K562 (cell line): ENCODE measurements at regions not wholly inside any gene's neighbourhood (a gene's known extent, or its start where the extent isn't known, plus 50 kb on each side); places are given as distances from the start of the nearest gene placed in this dataset.

Experiments
- ATAC-seq: fragments of 200-7000 bp; cut with Tn5 transposase; 3 replicates; pipeline ENCODE4 v1.9.1; 2020; ENCODE audit warnings: moderate library complexity
- BruUV-seq: library from RNA; stranded (reverse); fragments of 400-500 nt; replicated peaks from 2 replicates; lab custom pipeline; 2021; lab: Mats Ljungman, UMichigan
- CTCF ChIA-PET: fragments of 300-600 bp; formaldehyde crosslinking; extraction: SDS; loops from one replicate; lab custom pipeline; 2021; ENCODE audit warnings: low intra/inter-chr PET ratio; lab: Yijun Ruan, JAX
- POLR2A ChIA-PET: fragments of 300-600, 350-650 bp; sonication (Branson Sonifier 250); formaldehyde crosslinking; extraction: SDS; loops from one replicate; lab custom pipeline; 2021; ENCODE audit warnings: antibody characterized with exemption, inconsistent platforms; lab: Yijun Ruan, JAX
- DNase-seq, 4 experiments: peaks; one replicate each; pipeline versions ENCODE4 v3.0.0 to v3.0.0-alpha.2; 2011 to 2018; ENCODE audit warnings: low spot score in 3 of 4, mixed read lengths in 3 of 4; ENCODE audit errors: extremely low read depth in 1 of 4
- FAIRE-seq: peaks from 2 replicates; lab custom pipeline; 2011; peaks lifted over from hg19 to GRCh38; lab: Jason Lieb, UNC
- H2AFZ ChIP-seq: 2 replicates; pipeline ENCODE4 v1.6.0; 2011; ENCODE audit warnings: low read depth, low read length, control low read depth, inconsistent platforms
- H3K27ac ChIP-seq: fragments of 200-600 bp; 3 replicates; pipeline ENCODE4 v1.8.0; 2011; ENCODE audit warnings: low read depth, mild to moderate bottlenecking, control low read depth, inconsistent platforms, low read length, moderate library complexity, mixed read lengths; ENCODE audit errors: extremely low read depth
- H3K27me3 ChIP-seq, 2 experiments: fragments of 300-600 bp in 1 of 2; 2 replicates in 1 of 2; 3 replicates in 1 of 2; pipeline versions ENCODE4 v1.6.0 to v1.8.0; 2011; ENCODE audit warnings: inconsistent platforms in 2 of 2, low read length in 2 of 2, mild to moderate bottlenecking in 1 of 2, mixed read lengths in 1 of 2, moderate library complexity in 1 of 2; ENCODE audit not compliant: control insufficient read depth in 2 of 2, insufficient read depth in 2 of 2
- H3K36me3 ChIP-seq: fragments of 300-600 bp; 3 replicates; pipeline ENCODE4 v1.8.0; 2011; ENCODE audit warnings: mild to moderate bottlenecking, low read length, inconsistent platforms; ENCODE audit not compliant: control insufficient read depth, insufficient read depth
- H3K4me1 ChIP-seq, 2 experiments: fragments of 200-600 bp in 1 of 2; replicated peaks in 1 of 2; 2 replicates in 1 of 2; 3 replicates in 1 of 2; pipeline versions ENCODE4 v1.5.1 to v1.8.0; 2011; ENCODE audit warnings: inconsistent platforms in 2 of 2, low read length in 2 of 2, mild to moderate bottlenecking in 1 of 2, mixed read lengths in 1 of 2, moderate library complexity in 1 of 2; ENCODE audit not compliant: control insufficient read depth in 2 of 2, insufficient read depth in 2 of 2
- H3K4me2 ChIP-seq: 2 replicates; pipeline ENCODE4 v1.6.1; 2011; ENCODE audit warnings: low read length, control low read depth, inconsistent platforms, mixed read lengths; ENCODE audit not compliant: insufficient read depth
- H3K4me3 ChIP-seq: fragments of 200-600 bp; sonication (generic), shearing (Covaris generic); 2 replicates; pipeline ENCODE4 v1.5.1; 2016; ENCODE audit warnings: control low read depth, inconsistent platforms
- H3K79me2 ChIP-seq: fragments of 200-600 bp; 3 replicates; pipeline ENCODE4 v1.8.0; 2011; ENCODE audit warnings: low read length, inconsistent platforms; ENCODE audit not compliant: control insufficient read depth, insufficient read depth
- H3K9ac ChIP-seq, 2 experiments: 2 replicates each; pipeline versions ENCODE4 v1.6.0 to v1.6.1; 2011; ENCODE audit warnings: low read depth in 2 of 2, low read length in 2 of 2, control low read depth in 1 of 2, inconsistent platforms in 1 of 2, mild to moderate bottlenecking in 1 of 2, mixed read lengths in 1 of 2; ENCODE audit not compliant: insufficient read depth in 1 of 2
- H3K9me1 ChIP-seq: one replicate; pipeline ENCODE4 v1.6.0; 2011; ENCODE audit warnings: inconsistent platforms, mild to moderate bottlenecking, low read length, moderate library complexity; ENCODE audit not compliant: control insufficient read depth, insufficient read depth
- H3K9me3 ChIP-seq: replicated peaks from 2 replicates; pipeline ENCODE4 v1.5.1; 2011; ENCODE audit warnings: low read depth, low read length, inconsistent platforms; ENCODE audit not compliant: control insufficient read depth, insufficient read depth
- H4K20me1 ChIP-seq: replicated peaks from 2 replicates; pipeline ENCODE4 v1.6.1; 2011; ENCODE audit warnings: low read length, inconsistent platforms, mixed read lengths; ENCODE audit not compliant: control insufficient read depth, insufficient read depth
- EHMT2 ChIP-seq: fragments of 450-650 bp; IDR thresholded peaks from 2 replicates; pipeline ENCODE4 v1.6.1; 2018; ENCODE audit warnings: antibody characterized with exemption
- ESRRB ChIP-seq: fragments of 250-450 bp; sonication (Bioruptor Pico); IDR thresholded peaks from 2 replicates; pipeline ENCODE4 v1.5.0; 2020; ENCODE audit warnings: mild to moderate bottlenecking, moderate library complexity, borderline replicate concordance
- FIP1L1 ChIP-seq: fragments of 200-400 bp; formaldehyde crosslinking; IDR thresholded peaks from 2 replicates; pipeline ENCODE4 v1.6.1; 2018; ENCODE audit warnings: mild to moderate bottlenecking, low read depth, low read length; ENCODE audit not compliant: poor library complexity, severe bottlenecking
- LEF1 ChIP-seq: fragments of 450-650 bp; IDR thresholded peaks from 2 replicates; pipeline ENCODE4 v1.6.1; 2016; ENCODE audit warnings: mild to moderate bottlenecking
- NCOA1 ChIP-seq: fragments of 450-650 bp; IDR thresholded peaks from 2 replicates; pipeline ENCODE4 v1.6.1; 2016; ENCODE audit warnings: low read depth
- RBM22 ChIP-seq: fragments of 200-400 bp; formaldehyde crosslinking; IDR thresholded peaks from 2 replicates; pipeline ENCODE4 v1.6.1; 2018; ENCODE audit warnings: low read length, low read depth; ENCODE audit not compliant: poor library complexity, severe bottlenecking
- RFX5 ChIP-seq: IDR thresholded peaks from 2 replicates; pipeline ENCODE4 v1.6.1; 2011; ENCODE audit warnings: low read depth, mild to moderate bottlenecking, improper control_type of control experiment, low read length
- TCF15 ChIP-seq: fragments of 250-450 bp; sonication (Bioruptor Pico); IDR thresholded peaks from 2 replicates; pipeline ENCODE4 v1.8.0; 2022; ENCODE audit warnings: moderate library complexity, mild to moderate bottlenecking, inconsistent platforms
- TCFL5 ChIP-seq: fragments of 250-450 bp; sonication (Bioruptor Pico); conservative IDR thresholded peaks from 2 replicates; pipeline ENCODE4 v1.6.1; 2021; ENCODE audit warnings: mild to moderate bottlenecking, moderate library complexity, matching md5 sums
- U2AF1 ChIP-seq: fragments of 200-400 bp; formaldehyde crosslinking; optimal IDR thresholded peaks from 2 replicates; pipeline ENCODE3; 2017; ENCODE audit warnings: mild to moderate bottlenecking, low read depth, low read length, moderate library complexity
- ZNF263 ChIP-seq: sonication (generic); formaldehyde crosslinking; IDR thresholded peaks from 2 replicates; pipeline ENCODE4 v1.8.0; 2022; ENCODE audit warnings: mild to moderate bottlenecking, missing genetic modification reagents, borderline replicate concordance
- ZNF609 ChIP-seq: sonication (generic); formaldehyde crosslinking; IDR thresholded peaks from 2 replicates; pipeline ENCODE4 v1.8.1; 2023; ENCODE audit warnings: missing genetic modification reagents, mild to moderate bottlenecking, borderline replicate concordance
- ZNF785 ChIP-seq: fragments of 250-450 bp; sonication (Bioruptor Pico); IDR thresholded peaks from 2 replicates; pipeline ENCODE4 v1.4.0; 2020; ENCODE audit warnings: mild to moderate bottlenecking
- WGBS: fragments of 100-300 bp; shearing (Covaris generic); methylation state at CpG from one replicate; pipeline ENCODE4 v1.1.6; 2016; ENCODE audit warnings: low coverage, mixed read lengths; ENCODE audit not compliant: insufficient coverage; ENCODE audit errors: missing lambda C conversion rate; 5-methylcytosine and 5-hydroxymethylcytosine counted together
- in situ Hi-C: fragments of 300-500 bp; cut with MboI; formaldehyde crosslinking; loops from 4 replicates; pipeline ENCODE4 v1.15.0; 2018; ENCODE audit warnings: inconsistent platforms, mixed read lengths
- intact Hi-C: fragments of 100-400 bp; cut with micrococcal nuclease; formaldehyde crosslinking; loops from 2 replicates; pipeline ENCODE4 v1.14.2; 2022
- TF ChIP-seq, protein P1 (sequence below), 3 experiments: IDR thresholded peaks in 2 of 3; conservative IDR thresholded peaks in 1 of 3; 2 replicates each; pipeline ENCODE4 v1.5.1; 2011 to 2012; ENCODE audit warnings: low read length in 3 of 3, mild to moderate bottlenecking in 3 of 3, control low read depth in 2 of 3, improper control_type of control experiment in 1 of 3, inconsistent platforms in 1 of 3, low read depth in 1 of 3, mixed read lengths in 1 of 3, moderate library complexity in 1 of 3; ENCODE audit not compliant: insufficient read depth in 2 of 3

DNA sequence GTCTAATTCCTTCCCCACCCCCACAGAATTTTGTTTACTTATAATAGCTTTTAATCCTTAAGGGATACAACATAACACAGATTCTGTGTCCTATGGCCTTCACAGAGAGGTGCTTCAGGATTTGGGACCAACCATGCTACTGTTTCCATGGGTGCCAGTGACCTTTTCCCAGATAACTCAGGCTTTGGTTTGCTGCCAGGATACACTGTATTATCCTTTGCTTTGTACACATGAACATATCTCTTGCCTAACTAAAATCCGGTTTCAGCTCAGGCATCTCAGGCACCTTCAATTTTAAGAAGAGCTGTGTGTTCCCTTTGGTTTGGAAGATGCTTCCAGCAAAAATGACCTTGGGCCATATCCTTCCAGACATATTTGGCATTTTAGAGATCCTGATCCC lies 428.4 kb upstream of the CDH5 start (continued):
- no peak for TF ChIP-seq LEF1

GRCh38 chr16:65937455-65937854 lies 429.0 kb upstream of the CDH5 start:
- H3K4me1 ChIP-seq = no peaks in the 10 kb centered on the region
- DNase-seq = no peak
- BruUV-seq = no TSS peak
- no peak overlapping the region for H3K9ac ChIP-seq
- no peak overlapping the region for H3K4me3 ChIP-seq
- H3K27me3 ChIP-seq = no peaks in the 10 kb centered on the region
- H2AFZ ChIP-seq = no peak overlapping the region
- WGBS = 0% methylated on average over 1 of the region's 1 CpG
- H3K9me1 ChIP-seq = no peaks in the 10 kb centered on the region
- intact Hi-C loops (no loop called here), in situ Hi-C loops (no loop called here)
- H3K27ac ChIP-seq = no peak overlapping the region
- ChIA-PET CTCF (no interaction called here), POLR2A (no interaction called here)
- 0 out of 2 replicates have a peak, but pooled peaks cover 2% of the 10 kb centered on the region for H3K9me3 ChIP-seq
- H3K36me3 ChIP-seq = no peaks in the 10 kb centered on the region
- no peaks in the 10 kb centered on the region for H3K79me2 ChIP-seq
- ATAC-seq = no peak
- no peaks in the 10 kb centered on the region for H4K20me1 ChIP-seq
- FAIRE-seq = no peak
- no peak overlapping the region for H3K4me2 ChIP-seq
- TF ChIP-seq U2AF1 = no peak
- TF ChIP-seq ESRRB (CRISPR knock-in tag) = no peak
- no peak for TF ChIP-seq NCOA1
- TF ChIP-seq EHMT2 = no peak
- no peak for TF ChIP-seq RFX5
- TF ChIP-seq FIP1L1 = no peak
- TF ChIP-seq ZNF785 = no peak
- TF ChIP-seq ZNF263 (CRISPR knock-in tag) = no peak
- no peak for TF ChIP-seq TCFL5 (CRISPR knock-in tag)
- TF ChIP-seq, protein P1, sequence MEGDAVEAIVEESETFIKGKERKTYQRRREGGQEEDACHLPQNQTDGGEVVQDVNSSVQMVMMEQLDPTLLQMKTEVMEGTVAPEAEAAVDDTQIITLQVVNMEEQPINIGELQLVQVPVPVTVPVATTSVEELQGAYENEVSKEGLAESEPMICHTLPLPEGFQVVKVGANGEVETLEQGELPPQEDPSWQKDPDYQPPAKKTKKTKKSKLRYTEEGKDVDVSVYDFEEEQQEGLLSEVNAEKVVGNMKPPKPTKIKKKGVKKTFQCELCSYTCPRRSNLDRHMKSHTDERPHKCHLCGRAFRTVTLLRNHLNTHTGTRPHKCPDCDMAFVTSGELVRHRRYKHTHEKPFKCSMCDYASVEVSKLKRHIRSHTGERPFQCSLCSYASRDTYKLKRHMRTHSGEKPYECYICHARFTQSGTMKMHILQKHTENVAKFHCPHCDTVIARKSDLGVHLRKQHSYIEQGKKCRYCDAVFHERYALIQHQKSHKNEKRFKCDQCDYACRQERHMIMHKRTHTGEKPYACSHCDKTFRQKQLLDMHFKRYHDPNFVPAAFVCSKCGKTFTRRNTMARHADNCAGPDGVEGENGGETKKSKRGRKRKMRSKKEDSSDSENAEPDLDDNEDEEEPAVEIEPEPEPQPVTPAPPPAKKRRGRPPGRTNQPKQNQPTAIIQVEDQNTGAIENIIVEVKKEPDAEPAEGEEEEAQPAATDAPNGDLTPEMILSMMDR (IDR thresholded peaks at IDR 0.05 in 2 of 3, conservative IDR thresholded peaks at IDR 0.05 in 1 of 3; ENCODE audit: insufficient read depth in 2 of 3, low read depth in 1 of 3, low read length in 3 of 3) = no peak
- TF ChIP-seq TCF15 (CRISPR knock-in tag) = no peak
- TF ChIP-seq ZNF609 = no peak
- TF ChIP-seq RBM22 = no peak
